HFF-Myc (cell line): ENCODE measurements at regions not wholly inside any gene's neighbourhood (a gene's known extent, or its start where the extent isn't known, plus 50 kb on each side); places are given as distances from the start of the nearest gene placed in this dataset.

Experiments
- DNase-seq: peaks from one replicate; pipeline ENCODE4 v3.0.0-alpha.2; 2011; ENCODE audit warnings: low read depth; ENCODE audit errors: extremely low read depth
- H3K4me3 ChIP-seq: replicated peaks from 2 replicates; pipeline ENCODE4 v1.5.1; 2011; ENCODE audit warnings: low read depth, mild to moderate bottlenecking, control low read depth, low read length
- TF ChIP-seq, protein P1 (sequence below): IDR thresholded peaks from 2 replicates; pipeline ENCODE4 v1.5.1; 2012; ENCODE audit warnings: mild to moderate bottlenecking, low read depth, low read length, control low read depth; ENCODE audit errors: missing control alignments

DNA sequence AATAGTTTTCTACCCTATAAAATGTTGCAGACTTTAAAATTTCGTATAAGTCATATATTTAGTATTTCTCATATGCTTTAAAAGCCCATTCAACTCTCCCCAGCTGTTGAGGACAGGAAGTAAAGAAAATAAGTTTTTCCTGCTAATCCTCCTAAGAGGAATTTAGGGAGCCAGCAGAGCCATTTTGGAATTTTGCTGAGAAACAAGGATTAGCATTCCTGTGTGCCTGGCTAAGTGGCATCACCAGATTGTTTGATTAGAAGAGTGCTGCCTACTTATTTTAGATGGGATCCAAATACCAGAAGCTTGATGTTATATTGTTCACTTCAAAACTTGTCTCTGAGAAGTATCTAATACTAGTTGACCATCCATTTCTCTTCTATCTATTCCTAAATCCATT, 131.2 kb upstream of the HHIP start:
- no peak overlapping the region for H3K4me3 ChIP-seq
- TF ChIP-seq, protein P1, sequence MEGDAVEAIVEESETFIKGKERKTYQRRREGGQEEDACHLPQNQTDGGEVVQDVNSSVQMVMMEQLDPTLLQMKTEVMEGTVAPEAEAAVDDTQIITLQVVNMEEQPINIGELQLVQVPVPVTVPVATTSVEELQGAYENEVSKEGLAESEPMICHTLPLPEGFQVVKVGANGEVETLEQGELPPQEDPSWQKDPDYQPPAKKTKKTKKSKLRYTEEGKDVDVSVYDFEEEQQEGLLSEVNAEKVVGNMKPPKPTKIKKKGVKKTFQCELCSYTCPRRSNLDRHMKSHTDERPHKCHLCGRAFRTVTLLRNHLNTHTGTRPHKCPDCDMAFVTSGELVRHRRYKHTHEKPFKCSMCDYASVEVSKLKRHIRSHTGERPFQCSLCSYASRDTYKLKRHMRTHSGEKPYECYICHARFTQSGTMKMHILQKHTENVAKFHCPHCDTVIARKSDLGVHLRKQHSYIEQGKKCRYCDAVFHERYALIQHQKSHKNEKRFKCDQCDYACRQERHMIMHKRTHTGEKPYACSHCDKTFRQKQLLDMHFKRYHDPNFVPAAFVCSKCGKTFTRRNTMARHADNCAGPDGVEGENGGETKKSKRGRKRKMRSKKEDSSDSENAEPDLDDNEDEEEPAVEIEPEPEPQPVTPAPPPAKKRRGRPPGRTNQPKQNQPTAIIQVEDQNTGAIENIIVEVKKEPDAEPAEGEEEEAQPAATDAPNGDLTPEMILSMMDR = no peak
- DNase-seq = no peak

DNA sequence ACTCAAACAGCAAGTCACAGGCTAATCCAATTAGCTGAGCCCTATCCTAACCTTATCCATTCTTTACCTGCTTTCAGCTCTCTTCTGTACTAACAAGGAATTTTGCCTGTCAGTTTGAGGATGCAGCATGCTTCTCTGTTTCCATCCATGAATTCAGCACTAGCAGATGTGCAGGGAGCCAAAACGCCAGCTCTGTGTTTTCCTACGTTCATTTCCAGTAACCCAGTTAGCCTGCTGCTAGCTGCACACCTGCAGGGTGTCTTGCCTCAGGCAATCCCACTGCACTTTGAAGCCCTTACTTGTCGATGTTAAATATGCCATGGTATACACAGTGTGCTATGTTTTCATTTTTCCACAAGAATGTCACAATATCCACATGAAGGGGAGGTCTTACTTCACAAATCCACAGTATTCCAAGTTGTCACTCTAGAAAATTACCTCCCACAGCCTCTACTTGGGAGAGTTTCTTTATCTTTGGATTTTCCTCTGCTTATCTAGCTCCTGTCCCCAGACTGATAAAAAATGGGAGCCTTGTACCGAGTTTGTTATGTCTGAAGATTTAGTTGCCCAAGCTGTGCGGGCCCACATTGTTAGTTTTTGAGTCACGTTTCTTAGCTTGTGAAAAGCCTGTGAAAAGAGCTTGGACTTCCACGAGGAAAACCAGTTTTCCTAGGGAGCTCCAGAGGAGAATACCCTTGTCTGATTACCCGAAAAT, 127.6 kb upstream of the HHIP start:
- TF ChIP-seq, protein P1 = no peak
- H3K4me3 ChIP-seq = no peak overlapping the region
- DNase-seq = no peak

DNA sequence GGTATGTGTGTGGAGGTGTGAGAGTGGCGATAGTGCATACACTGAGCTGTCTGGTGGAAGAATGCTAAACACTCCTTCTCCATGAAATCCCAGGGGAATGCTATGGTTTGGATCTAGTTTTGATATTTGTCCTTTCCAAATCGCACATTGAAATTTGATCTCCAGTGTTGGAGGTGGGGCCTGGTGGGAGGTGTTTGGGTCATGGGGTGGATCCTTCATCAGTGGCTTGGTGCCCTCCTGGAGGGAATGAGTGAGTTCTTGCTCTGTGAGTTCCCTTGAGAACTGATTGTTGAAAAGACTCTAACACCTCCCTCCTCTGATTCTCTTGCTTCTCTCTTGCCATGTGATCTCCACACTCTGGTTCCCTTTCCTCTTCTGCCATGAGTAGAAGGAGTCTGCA, 114.1 kb upstream of the HHIP start:
- DNase-seq = no peak

DNA sequence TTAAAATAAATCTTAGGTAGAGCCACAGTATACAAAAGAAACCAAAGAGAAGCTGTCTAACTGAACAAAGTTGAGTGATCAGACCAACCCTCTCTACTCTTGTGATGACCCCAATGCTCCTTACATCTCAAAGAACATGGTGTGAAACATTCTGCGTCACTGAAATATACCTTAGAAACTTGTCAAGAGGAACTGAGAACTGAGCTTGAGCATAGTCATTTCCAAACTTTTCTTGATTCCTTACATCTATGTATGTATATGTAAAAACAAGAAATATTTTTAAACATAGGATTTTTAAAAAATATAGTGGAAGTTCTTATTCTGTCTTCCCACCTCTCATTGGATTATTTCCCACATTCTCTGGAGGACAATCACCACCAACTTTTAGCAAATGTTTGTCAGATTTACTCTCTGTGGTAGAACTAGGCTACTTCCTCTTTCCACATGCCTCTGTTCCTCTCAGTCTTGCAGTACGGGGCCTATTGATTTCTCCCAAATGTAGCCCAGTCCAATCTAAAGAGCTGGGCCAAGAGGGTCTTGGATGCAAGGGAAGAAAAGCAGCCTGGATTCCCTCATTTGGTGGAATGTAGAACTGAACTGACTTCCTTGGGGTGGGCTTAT, 98.2 kb upstream of the HHIP start:
- no peak for DNase-seq
- H3K4me3 ChIP-seq = no peak overlapping the region
- TF ChIP-seq, protein P1 = no peak

More for the DNA sequence above, 114.1 kb upstream of the HHIP start:
- TF ChIP-seq, protein P1 = no peak
- H3K4me3 ChIP-seq = no peak overlapping the region

DNA sequence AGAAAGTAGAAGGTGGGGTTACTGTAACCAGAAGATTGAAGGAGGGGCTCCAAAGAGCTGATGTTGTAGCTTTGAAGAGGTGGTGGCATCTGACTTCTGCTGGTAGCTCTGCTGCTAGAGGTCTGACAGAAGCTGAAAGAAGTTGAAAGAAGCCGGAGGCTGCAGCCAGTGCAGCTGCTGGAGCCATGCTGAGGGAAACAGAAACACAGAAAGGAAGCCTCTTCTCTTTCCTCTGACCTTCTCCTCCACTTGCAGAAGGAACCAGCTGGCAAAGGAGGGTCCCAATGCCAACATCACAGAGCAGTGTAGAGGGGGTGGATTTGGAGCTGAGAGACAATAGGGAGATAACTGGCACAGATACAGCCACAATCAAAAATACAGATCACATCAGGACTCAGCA, 89.3 kb upstream of the HHIP start:
- TF ChIP-seq, protein P1 = no peak
- DNase-seq = no peak
- no peak overlapping the region for H3K4me3 ChIP-seq

DNA sequence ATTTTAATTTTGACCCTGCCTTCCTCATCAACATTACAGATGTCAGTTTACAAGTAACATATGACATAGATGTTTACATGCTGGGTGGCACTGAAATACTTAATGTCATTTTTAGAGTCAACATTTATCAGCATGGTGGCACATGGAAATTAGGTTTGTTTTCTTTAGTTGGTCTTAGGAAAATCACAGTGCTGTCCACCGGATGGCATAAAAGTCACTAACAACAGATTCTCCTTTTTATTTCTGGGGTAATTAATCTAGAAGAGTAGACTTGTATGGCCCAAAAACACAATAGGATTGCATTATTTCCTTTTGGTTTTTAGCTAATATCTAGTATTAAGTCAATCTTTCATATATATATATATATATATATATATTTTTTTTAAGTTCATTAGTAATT, 88.6 kb upstream of the HHIP start:
- no peak for DNase-seq
- TF ChIP-seq, protein P1 = no peak
- H3K4me3 ChIP-seq = no peak overlapping the region
